A549 (cell line): ENCODE measurements at regions not wholly inside any gene's neighbourhood (a gene's known extent, or its start where the extent isn't known, plus 50 kb on each side); places are given as distances from the start of the nearest gene placed in this dataset.

ENCODE experiments used
- ATAC-seq, 2 experiments: fragments of 200-7000 bp in 1 of 2; fragments of >200 bp in 1 of 2; cut with Nextera tagmentation in 1 of 2; cut with Tn5 transposase in 1 of 2; 3 replicates each; pipeline versions ENCODE4 v1.8.0 to v1.9.1; 2018 to 2020; ENCODE audit warnings: mild to moderate bottlenecking in 1 of 2, moderate library complexity in 1 of 2
- CTCF ChIA-PET: fragments of 300-600 bp; sonication (Branson Sonifier 250); formaldehyde crosslinking; extraction: SDS; loops from one replicate; lab custom pipeline; 2021; ENCODE audit warnings: antibody characterized with exemption, inconsistent platforms; lab: Yijun Ruan, JAX
- POLR2A ChIA-PET: fragments of 350-600 bp; formaldehyde crosslinking; extraction: SDS; loops from one replicate; lab custom pipeline; 2021; ENCODE audit warnings: antibody characterized with exemption, inconsistent platforms; lab: Yijun Ruan, JAX
- DNase-seq, 2 experiments: peaks; one replicate each; pipeline versions ENCODE4 v3.0.0 to v3.0.0-alpha.2; 2011 to 2016; ENCODE audit warnings: low read depth in 1 of 2, low spot score in 1 of 2
- FAIRE-seq: peaks from 2 replicates; lab custom pipeline; 2011; peaks lifted over from hg19 to GRCh38; lab: Jason Lieb, UNC
- H3K27ac ChIP-seq, 2 experiments: fragments of >200 bp; sonication (Bioruptor Twin); formaldehyde crosslinking; 3 replicates each; pipeline ENCODE4 v1.5.1; 2016 to 2017
- H3K4me1 ChIP-seq: fragments of >200 bp; sonication (Bioruptor Twin); formaldehyde crosslinking; 3 replicates; pipeline ENCODE4 v1.6.1; 2016
- H3K4me2 ChIP-seq: fragments of >200 bp; sonication (Bioruptor Twin); formaldehyde crosslinking; 3 replicates; pipeline ENCODE4 v1.6.1; 2016
- H3K4me3 ChIP-seq: fragments of >200 bp; sonication (Bioruptor Twin); formaldehyde crosslinking; 3 replicates; pipeline ENCODE4 v1.5.1; 2016
- H3K9me3 ChIP-seq: fragments of >200 bp; sonication (Bioruptor Twin); formaldehyde crosslinking; 3 replicates; pipeline ENCODE4 v1.6.1; 2016
- CBX2 ChIP-seq: fragments of 200-600 bp; sonication (generic); IDR thresholded peaks from 2 replicates; pipeline ENCODE4 v1.6.1; 2016; ENCODE audit warnings: low read depth, mild to moderate bottlenecking, borderline replicate concordance
- CEBPB ChIP-seq, 2 experiments: fragments of >200 bp in 1 of 2; sonication (Bioruptor Twin) in 1 of 2; formaldehyde crosslinking in 1 of 2; IDR thresholded peaks; 2 replicates each; pipeline ENCODE4 v1.6.1; 2012 to 2016
- CHD2 ChIP-seq: fragments of 150-350 bp; IDR thresholded peaks from 2 replicates; pipeline ENCODE4 v1.6.1; 2014; ENCODE audit warnings: low read length; ENCODE audit not compliant: partially characterized antibody
- EHMT2 ChIP-seq: fragments of 200-600 bp; sonication (generic); IDR thresholded peaks from 2 replicates; pipeline ENCODE4 v1.6.1; 2016; ENCODE audit warnings: antibody characterized with exemption, low read depth, mild to moderate bottlenecking, moderate library complexity
- FOSB ChIP-seq: fragments of 250-450 bp; sonication (Bioruptor Pico); IDR thresholded peaks from 2 replicates; pipeline ENCODE4 v1.5.0; 2020; ENCODE audit warnings: mild to moderate bottlenecking, moderate library complexity
- FOXS1 ChIP-seq: fragments of 250-450 bp; sonication (Bioruptor Pico); IDR thresholded peaks from 2 replicates; pipeline ENCODE4 v1.5.0; 2020; ENCODE audit warnings: mild to moderate bottlenecking, moderate library complexity
- GATA3 ChIP-seq: IDR thresholded peaks from 2 replicates; pipeline ENCODE4 v1.6.1; 2012; ENCODE audit warnings: borderline replicate concordance
- HDAC2 ChIP-seq: fragments of 200-600 bp; sonication (generic); IDR thresholded peaks from 2 replicates; pipeline ENCODE4 v1.6.1; 2016
- HEYL ChIP-seq: fragments of 250-450 bp; sonication (Bioruptor Pico); IDR thresholded peaks from 2 replicates; pipeline ENCODE4 v1.8.0; 2021; ENCODE audit warnings: mild to moderate bottlenecking, moderate library complexity
- KDM5A ChIP-seq: fragments of 200-600 bp; sonication (generic); IDR thresholded peaks from 2 replicates; pipeline ENCODE4 v1.6.1; 2016; ENCODE audit warnings: antibody characterized with exemption, mild to moderate bottlenecking
- NR3C1 ChIP-seq: fragments of >200 bp; sonication (Bioruptor Twin); formaldehyde crosslinking; IDR thresholded peaks from 3 replicates; pipeline ENCODE4 v1.6.1; 2017
- RAD21 ChIP-seq, 2 experiments: fragments of >200 bp in 1 of 2; sonication (Bioruptor Twin) in 1 of 2; formaldehyde crosslinking in 1 of 2; IDR thresholded peaks in 1 of 2; conservative IDR thresholded peaks in 1 of 2; 2 replicates in 1 of 2; 3 replicates in 1 of 2; pipeline ENCODE4 v1.6.1; 2012 to 2018; ENCODE audit warnings: inconsistent platforms in 1 of 2
- RARB ChIP-seq: fragments of 250-450 bp; sonication (Bioruptor Pico); IDR thresholded peaks from 2 replicates; pipeline ENCODE4 v1.8.0; 2021; ENCODE audit warnings: mild to moderate bottlenecking, moderate library complexity
- RFX5 ChIP-seq: fragments of 450-650 bp; IDR thresholded peaks from 2 replicates; pipeline ENCODE4 v1.7.1; 2014; ENCODE audit warnings: antibody characterized with exemption, mild to moderate bottlenecking, moderate library complexity
- SMC3 ChIP-seq: fragments of >200 bp; sonication (Bioruptor Twin); formaldehyde crosslinking; IDR thresholded peaks from 3 replicates; pipeline ENCODE4 v1.6.1; 2018; ENCODE audit warnings: inconsistent platforms
- SREBF2 ChIP-seq: fragments of 450-650 bp; IDR thresholded peaks from 2 replicates; pipeline ENCODE4 v1.6.1; 2014; ENCODE audit warnings: mild to moderate bottlenecking, moderate library complexity
- TFCP2L1 ChIP-seq: fragments of 250-450 bp; sonication (Bioruptor Pico); IDR thresholded peaks from 2 replicates; pipeline ENCODE4 v1.5.0; 2021; ENCODE audit warnings: mild to moderate bottlenecking
- ZSCAN20 ChIP-seq: fragments of 250-450 bp; sonication (Bioruptor Pico); IDR thresholded peaks from 2 replicates; pipeline ENCODE4 v1.8.0; 2022; ENCODE audit warnings: mild to moderate bottlenecking, moderate library complexity
- WGBS: methylation state at CpG from one replicate; pipeline ENCODE4 v1.1.6; 2017; ENCODE audit errors: missing lambda C conversion rate; 5-methylcytosine and 5-hydroxymethylcytosine counted together
- TF ChIP-seq, protein P1 (sequence below): fragments of >200 bp; sonication (Bioruptor Twin); formaldehyde crosslinking; IDR thresholded peaks from 3 replicates; pipeline ENCODE4 v1.6.1; 2016
- TF ChIP-seq, protein P2 (sequence below): fragments of >200 bp; sonication (Bioruptor Twin); formaldehyde crosslinking; IDR thresholded peaks from 3 replicates; pipeline ENCODE4 v1.5.1; 2016
- TF ChIP-seq, protein P3 (sequence below): fragments of >200 bp; sonication (Bioruptor Twin); formaldehyde crosslinking; IDR thresholded peaks from 2 replicates; pipeline ENCODE4 v1.6.1; 2016
- TF ChIP-seq, protein P4 (sequence below): IDR thresholded peaks from 2 replicates; pipeline ENCODE4 v1.6.1; 2012
- TF ChIP-seq, protein P5 (sequence below): IDR thresholded peaks from 2 replicates; pipeline ENCODE4 v1.6.1; 2012; ENCODE audit warnings: low read depth, borderline replicate concordance
- TF ChIP-seq, protein P6 (sequence below): fragments of 250-450 bp; sonication (Bioruptor Pico); IDR thresholded peaks from 2 replicates; pipeline ENCODE4 v1.5.0; 2021; ENCODE audit warnings: mild to moderate bottlenecking, moderate library complexity, borderline replicate concordance

DNA sequence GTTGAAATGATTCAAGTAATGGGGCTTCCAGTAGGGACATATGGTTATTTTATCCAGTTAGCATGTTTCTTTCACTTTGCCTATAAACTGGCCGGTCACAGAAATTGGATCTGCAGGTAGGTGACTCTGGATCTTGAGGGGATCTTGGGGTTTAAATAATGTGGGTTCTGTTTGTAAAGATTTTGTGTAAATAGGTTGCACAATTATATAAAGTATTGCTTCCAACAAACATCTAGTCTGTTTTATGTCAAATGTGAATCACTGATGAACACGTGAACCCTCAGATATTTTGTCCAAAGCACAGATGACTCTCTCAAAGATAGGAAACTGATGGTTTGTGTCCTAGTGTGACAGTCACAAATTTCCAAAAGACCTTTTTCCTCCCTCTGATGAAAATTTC, 98.4 kb downstream of the ZIC5 start:
- ATAC-seq (no peak), DNase-seq (no peak), FAIRE-seq (no peak)
- 79% methylated on average over 2 of the region's 2 CpGs for WGBS
- ChIA-PET CTCF (no interaction called here), POLR2A (no interaction called here)
- H3K4me2 ChIP-seq: no peak overlapping the region
- no peaks in the 10 kb centered on the region for H3K4me1 ChIP-seq
- no peaks in the 10 kb centered on the region for H3K9me3 ChIP-seq
- no peak overlapping the region for H3K4me3 ChIP-seq
- no peak overlapping the region for H3K27ac ChIP-seq
- TF ChIP-seq GATA3 (no peak), FOXS1 (CRISPR knock-in tag) (no peak), HDAC2 (no peak), KDM5A (no peak), CHD2 (no peak), CBX2 (no peak), TFCP2L1 (no peak), NR3C1 (no peak), RFX5 (no peak), HEYL (no peak), RARB (CRISPR knock-in tag) (no peak), FOSB (no peak)
- TF ChIP-seq, protein P1, sequence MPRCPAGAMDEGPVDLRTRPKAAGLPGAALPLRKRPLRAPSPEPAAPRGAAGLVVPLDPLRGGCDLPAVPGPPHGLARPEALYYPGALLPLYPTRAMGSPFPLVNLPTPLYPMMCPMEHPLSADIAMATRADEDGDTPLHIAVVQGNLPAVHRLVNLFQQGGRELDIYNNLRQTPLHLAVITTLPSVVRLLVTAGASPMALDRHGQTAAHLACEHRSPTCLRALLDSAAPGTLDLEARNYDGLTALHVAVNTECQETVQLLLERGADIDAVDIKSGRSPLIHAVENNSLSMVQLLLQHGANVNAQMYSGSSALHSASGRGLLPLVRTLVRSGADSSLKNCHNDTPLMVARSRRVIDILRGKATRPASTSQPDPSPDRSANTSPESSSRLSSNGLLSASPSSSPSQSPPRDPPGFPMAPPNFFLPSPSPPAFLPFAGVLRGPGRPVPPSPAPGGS: no peak
- TF ChIP-seq, protein P2, sequence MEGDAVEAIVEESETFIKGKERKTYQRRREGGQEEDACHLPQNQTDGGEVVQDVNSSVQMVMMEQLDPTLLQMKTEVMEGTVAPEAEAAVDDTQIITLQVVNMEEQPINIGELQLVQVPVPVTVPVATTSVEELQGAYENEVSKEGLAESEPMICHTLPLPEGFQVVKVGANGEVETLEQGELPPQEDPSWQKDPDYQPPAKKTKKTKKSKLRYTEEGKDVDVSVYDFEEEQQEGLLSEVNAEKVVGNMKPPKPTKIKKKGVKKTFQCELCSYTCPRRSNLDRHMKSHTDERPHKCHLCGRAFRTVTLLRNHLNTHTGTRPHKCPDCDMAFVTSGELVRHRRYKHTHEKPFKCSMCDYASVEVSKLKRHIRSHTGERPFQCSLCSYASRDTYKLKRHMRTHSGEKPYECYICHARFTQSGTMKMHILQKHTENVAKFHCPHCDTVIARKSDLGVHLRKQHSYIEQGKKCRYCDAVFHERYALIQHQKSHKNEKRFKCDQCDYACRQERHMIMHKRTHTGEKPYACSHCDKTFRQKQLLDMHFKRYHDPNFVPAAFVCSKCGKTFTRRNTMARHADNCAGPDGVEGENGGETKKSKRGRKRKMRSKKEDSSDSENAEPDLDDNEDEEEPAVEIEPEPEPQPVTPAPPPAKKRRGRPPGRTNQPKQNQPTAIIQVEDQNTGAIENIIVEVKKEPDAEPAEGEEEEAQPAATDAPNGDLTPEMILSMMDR: no peak
- TF ChIP-seq, protein P3, sequence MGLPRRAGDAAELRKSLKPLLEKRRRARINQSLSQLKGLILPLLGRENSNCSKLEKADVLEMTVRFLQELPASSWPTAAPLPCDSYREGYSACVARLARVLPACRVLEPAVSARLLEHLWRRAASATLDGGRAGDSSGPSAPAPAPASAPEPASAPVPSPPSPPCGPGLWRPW: no peak
- TF ChIP-seq, protein P4, sequence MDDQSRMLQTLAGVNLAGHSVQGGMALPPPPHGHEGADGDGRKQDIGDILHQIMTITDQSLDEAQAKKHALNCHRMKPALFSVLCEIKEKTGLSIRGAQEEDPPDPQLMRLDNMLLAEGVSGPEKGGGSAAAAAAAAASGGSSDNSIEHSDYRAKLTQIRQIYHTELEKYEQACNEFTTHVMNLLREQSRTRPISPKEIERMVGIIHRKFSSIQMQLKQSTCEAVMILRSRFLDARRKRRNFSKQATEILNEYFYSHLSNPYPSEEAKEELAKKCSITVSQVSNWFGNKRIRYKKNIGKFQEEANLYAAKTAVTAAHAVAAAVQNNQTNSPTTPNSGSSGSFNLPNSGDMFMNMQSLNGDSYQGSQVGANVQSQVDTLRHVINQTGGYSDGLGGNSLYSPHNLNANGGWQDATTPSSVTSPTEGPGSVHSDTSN: no peak

DNA sequence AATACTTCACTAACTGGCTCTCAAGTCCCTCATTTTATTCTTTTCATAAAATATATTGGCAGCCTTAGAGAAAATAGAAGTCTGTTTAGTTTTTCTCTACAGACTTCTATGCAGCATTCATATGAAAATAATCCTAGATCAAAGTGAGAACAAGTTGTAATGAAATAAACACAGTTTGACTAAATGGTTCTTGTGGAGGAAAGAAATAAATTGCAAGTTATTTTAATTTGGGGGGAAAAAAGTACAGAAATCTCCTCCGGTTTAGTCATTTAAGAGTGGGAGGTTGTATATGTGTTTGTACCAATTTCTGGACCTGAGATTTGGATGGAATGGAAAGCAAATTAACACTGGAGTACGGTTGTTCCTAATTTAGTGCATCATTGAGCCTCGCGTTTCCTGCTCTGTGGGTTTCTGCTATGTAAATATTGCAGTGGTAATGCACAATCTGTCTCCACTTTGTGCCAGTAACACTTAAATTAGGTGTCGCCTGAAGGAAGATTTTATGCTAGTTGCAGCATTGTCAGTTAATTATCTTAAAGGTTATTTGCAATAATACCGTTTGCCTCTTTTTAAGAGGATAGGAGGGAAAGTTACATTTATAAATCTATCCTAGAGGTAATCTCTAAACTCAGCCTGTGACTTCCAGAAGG, 100.2 kb downstream of the ZIC5 start:
- no peaks in the 10 kb centered on the region for H3K4me1 ChIP-seq
- H3K4me2 ChIP-seq: no peak overlapping the region
- POLR2A ChIA-PET: no interaction called here
- DNase-seq: no peak
- no peak for ATAC-seq
- WGBS: 69% methylated on average over 6 of the region's 6 CpGs
- no peaks in the 10 kb centered on the region for H3K9me3 ChIP-seq
- no peak overlapping the region for H3K27ac ChIP-seq
- no peak for FAIRE-seq
- CTCF ChIA-PET: no interaction called here
- TF ChIP-seq HEYL (no peak), RAD21 (conservative IDR thresholded peaks at IDR 0.05 in 1 of 2, IDR thresholded peaks at IDR 0.05 in 1 of 2) (no peak), ZSCAN20 (CRISPR knock-in tag) (no peak), SMC3 (no peak), SREBF2 (no peak), EHMT2 (no peak), RARB (CRISPR knock-in tag) (no peak), CEBPB (IDR thresholded peaks at IDR 0.05) (no peak)
- TF ChIP-seq, protein P5, sequence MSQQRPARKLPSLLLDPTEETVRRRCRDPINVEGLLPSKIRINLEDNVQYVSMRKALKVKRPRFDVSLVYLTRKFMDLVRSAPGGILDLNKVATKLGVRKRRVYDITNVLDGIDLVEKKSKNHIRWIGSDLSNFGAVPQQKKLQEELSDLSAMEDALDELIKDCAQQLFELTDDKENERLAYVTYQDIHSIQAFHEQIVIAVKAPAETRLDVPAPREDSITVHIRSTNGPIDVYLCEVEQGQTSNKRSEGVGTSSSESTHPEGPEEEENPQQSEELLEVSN: no peak
- TF ChIP-seq, protein P6, sequence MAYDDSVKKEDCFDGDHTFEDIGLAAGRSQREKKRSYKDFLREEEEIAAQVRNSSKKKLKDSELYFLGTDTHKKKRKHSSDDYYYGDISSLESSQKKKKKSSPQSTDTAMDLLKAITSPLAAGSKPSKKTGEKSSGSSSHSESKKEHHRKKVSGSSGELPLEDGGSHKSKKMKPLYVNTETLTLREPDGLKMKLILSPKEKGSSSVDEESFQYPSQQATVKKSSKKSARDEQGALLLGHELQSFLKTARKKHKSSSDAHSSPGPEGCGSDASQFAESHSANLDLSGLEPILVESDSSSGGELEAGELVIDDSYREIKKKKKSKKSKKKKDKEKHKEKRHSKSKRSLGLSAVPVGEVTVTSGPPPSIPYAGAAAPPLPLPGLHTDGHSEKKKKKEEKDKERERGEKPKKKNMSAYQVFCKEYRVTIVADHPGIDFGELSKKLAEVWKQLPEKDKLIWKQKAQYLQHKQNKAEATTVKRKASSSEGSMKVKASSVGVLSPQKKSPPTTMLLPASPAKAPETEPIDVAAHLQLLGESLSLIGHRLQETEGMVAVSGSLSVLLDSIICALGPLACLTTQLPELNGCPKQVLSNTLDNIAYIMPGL: no peak
- TF ChIP-seq, protein P1: no peak
- no peak overlapping the region for H3K4me3 ChIP-seq
